ENCODE measurements at regions not wholly inside any gene's neighbourhood (a gene's known extent, or its start where the extent isn't known, plus 50 kb on each side); places are given as distances from the start of the nearest gene placed in this dataset.

- no peaks in the 10 kb centered on the region for H3K4me1 ChIP-seq (ENCODE audit: control insufficient read depth, insufficient read depth, low read length)
- no peak overlapping the region for H3K4me3 ChIP-seq (ENCODE audit: low read depth, low read length)
- no peaks in the 10 kb centered on the region for H3K36me3 ChIP-seq (ENCODE audit: control insufficient read depth, insufficient read depth, low read length)
- H3K27ac ChIP-seq (ENCODE audit: low read depth, low read length) = no peak overlapping the region
- H3K9me3 ChIP-seq (ENCODE audit: control insufficient read depth, insufficient read depth, low read length) = no peaks in the 10 kb centered on the region
- DNase-seq (ENCODE audit: low read depth in 4 of 6, low spot score in 6 of 6) = no peak
- no CpG with 5 or more reads among the region's 3 CpGs for WGBS (ENCODE audit: insufficient coverage)
- no peaks in the 10 kb centered on the region for H3K27me3 ChIP-seq (ENCODE audit: control insufficient read depth, insufficient read depth, low read length)
Observed at GRCh38 chr7:85328456-85328998, 141.7 kb upstream of the SEMA3D start.

- DNase-seq (ENCODE audit: low read depth in 4 of 6, low spot score in 6 of 6) = no peak
- Histone ChIP-seq H3K27me3 (ENCODE audit: control insufficient read depth, insufficient read depth, low read length) (no peaks in the 10 kb centered on the region), H3K4me1 (ENCODE audit: control insufficient read depth, insufficient read depth, low read length) (no peaks in the 10 kb centered on the region), H3K36me3 (ENCODE audit: control insufficient read depth, insufficient read depth, low read length) (no peaks in the 10 kb centered on the region), H3K27ac (ENCODE audit: low read depth, low read length) (no peak overlapping the region), H3K9me3 (ENCODE audit: control insufficient read depth, insufficient read depth, low read length) (no peaks in the 10 kb centered on the region), H3K4me3 (ENCODE audit: low read depth, low read length) (no peak overlapping the region)
- no CpG with 5 or more reads among the region's 4 CpGs for WGBS (ENCODE audit: insufficient coverage)
Observed at GRCh38 chr7:85324145-85324799, 137.4 kb upstream of the SEMA3D start.

- no peak for DNase-seq (ENCODE audit: low read depth in 4 of 6, low spot score in 6 of 6)
- H3K27ac ChIP-seq (ENCODE audit: low read depth, low read length) = no peak overlapping the region
- no peaks in the 10 kb centered on the region for H3K9me3 ChIP-seq (ENCODE audit: control insufficient read depth, insufficient read depth, low read length)
- 92% methylated on average over 1 of the region's 4 CpGs for WGBS (ENCODE audit: insufficient coverage)
- no peaks in the 10 kb centered on the region for H3K36me3 ChIP-seq (ENCODE audit: control insufficient read depth, insufficient read depth, low read length)
- no peaks in the 10 kb centered on the region for H3K27me3 ChIP-seq (ENCODE audit: control insufficient read depth, insufficient read depth, low read length)
- H3K4me3 ChIP-seq (ENCODE audit: low read depth, low read length) = no peak overlapping the region
- no peaks in the 10 kb centered on the region for H3K4me1 ChIP-seq (ENCODE audit: control insufficient read depth, insufficient read depth, low read length)
Observed at GRCh38 chr7:85322252-85322651, 135.4 kb upstream of the SEMA3D start.

GRCh38 chr7:85320699-85321476, 134.0 kb upstream of the SEMA3D start:
- H3K36me3 ChIP-seq (ENCODE audit: control insufficient read depth, insufficient read depth, low read length) = no peaks in the 10 kb centered on the region
- no peak for DNase-seq (ENCODE audit: low read depth in 4 of 6, low spot score in 6 of 6)
- no peaks in the 10 kb centered on the region for H3K4me1 ChIP-seq (ENCODE audit: control insufficient read depth, insufficient read depth, low read length)
- WGBS (ENCODE audit: insufficient coverage) = no CpG with 5 or more reads among the region's 3 CpGs
- H3K4me3 ChIP-seq (ENCODE audit: low read depth, low read length) = no peak overlapping the region
- no peaks in the 10 kb centered on the region for H3K27me3 ChIP-seq (ENCODE audit: control insufficient read depth, insufficient read depth, low read length)
- H3K27ac ChIP-seq (ENCODE audit: low read depth, low read length) = no peak overlapping the region
- no peaks in the 10 kb centered on the region for H3K9me3 ChIP-seq (ENCODE audit: control insufficient read depth, insufficient read depth, low read length)

GRCh38 chr7:85316489-85316888, 129.6 kb upstream of the SEMA3D start:
- Histone ChIP-seq H3K4me1 (ENCODE audit: control insufficient read depth, insufficient read depth, low read length) (no peaks in the 10 kb centered on the region), H3K36me3 (ENCODE audit: control insufficient read depth, insufficient read depth, low read length) (no peaks in the 10 kb centered on the region), H3K9me3 (ENCODE audit: control insufficient read depth, insufficient read depth, low read length) (no peaks in the 10 kb centered on the region), H3K27ac (ENCODE audit: low read depth, low read length) (no peak overlapping the region), H3K4me3 (ENCODE audit: low read depth, low read length) (no peak overlapping the region), H3K27me3 (ENCODE audit: control insufficient read depth, insufficient read depth, low read length) (no peaks in the 10 kb centered on the region)
- no CpG with 5 or more reads among the region's 2 CpGs for WGBS (ENCODE audit: insufficient coverage)
- DNase-seq (ENCODE audit: low read depth in 4 of 6, low spot score in 6 of 6) = no peak

GRCh38 chr7:85310301-85310700, 123.4 kb upstream of the SEMA3D start:
- Histone ChIP-seq H3K27me3 (ENCODE audit: control insufficient read depth, insufficient read depth, low read length) (no peaks in the 10 kb centered on the region), H3K4me3 (ENCODE audit: low read depth, low read length) (no peak overlapping the region), H3K27ac (ENCODE audit: low read depth, low read length) (no peak overlapping the region), H3K4me1 (ENCODE audit: control insufficient read depth, insufficient read depth, low read length) (no peaks in the 10 kb centered on the region), H3K36me3 (ENCODE audit: control insufficient read depth, insufficient read depth, low read length) (no peaks in the 10 kb centered on the region), H3K9me3 (ENCODE audit: control insufficient read depth, insufficient read depth, low read length) (no peaks in the 10 kb centered on the region)
- DNase-seq (ENCODE audit: low read depth in 4 of 6, low spot score in 6 of 6) = no peak
- no CpG with 5 or more reads among the region's 1 CpG for WGBS (ENCODE audit: insufficient coverage)

GRCh38 chr7:85306115-85306514, 119.3 kb upstream of the SEMA3D start:
- no peaks in the 10 kb centered on the region for H3K36me3 ChIP-seq (ENCODE audit: control insufficient read depth, insufficient read depth, low read length)
- H3K4me3 ChIP-seq (ENCODE audit: low read depth, low read length) = no peak overlapping the region
- no peaks in the 10 kb centered on the region for H3K9me3 ChIP-seq (ENCODE audit: control insufficient read depth, insufficient read depth, low read length)
- H3K4me1 ChIP-seq (ENCODE audit: control insufficient read depth, insufficient read depth, low read length) = no peaks in the 10 kb centered on the region
- WGBS (ENCODE audit: insufficient coverage) = no CpG with 5 or more reads among the region's 2 CpGs
- no peaks in the 10 kb centered on the region for H3K27me3 ChIP-seq (ENCODE audit: control insufficient read depth, insufficient read depth, low read length)
- no peak overlapping the region for H3K27ac ChIP-seq (ENCODE audit: low read depth, low read length)
- no peak for DNase-seq (ENCODE audit: low read depth in 4 of 6, low spot score in 6 of 6)

- Histone ChIP-seq H3K36me3 (ENCODE audit: control insufficient read depth, insufficient read depth, low read length) (no peaks in the 10 kb centered on the region), H3K4me1 (ENCODE audit: control insufficient read depth, insufficient read depth, low read length) (no peaks in the 10 kb centered on the region), H3K27me3 (ENCODE audit: control insufficient read depth, insufficient read depth, low read length) (no peaks in the 10 kb centered on the region), H3K4me3 (ENCODE audit: low read depth, low read length) (no peak overlapping the region), H3K27ac (ENCODE audit: low read depth, low read length) (no peak overlapping the region), H3K9me3 (ENCODE audit: control insufficient read depth, insufficient read depth, low read length) (no peaks in the 10 kb centered on the region)
- DNase-seq (ENCODE audit: low read depth in 4 of 6, low spot score in 6 of 6) = no peak
- WGBS (ENCODE audit: insufficient coverage) = no CpG with 5 or more reads among the region's 3 CpGs
Observed at GRCh38 chr7:85294176-85294575, 107.3 kb upstream of the SEMA3D start.

GRCh38 chr7:85292908-85293576, 106.2 kb upstream of the SEMA3D start:
- no peak overlapping the region for H3K4me3 ChIP-seq (ENCODE audit: low read depth, low read length)
- no peaks in the 10 kb centered on the region for H3K9me3 ChIP-seq (ENCODE audit: control insufficient read depth, insufficient read depth, low read length)
- H3K27ac ChIP-seq (ENCODE audit: low read depth, low read length) = no peak overlapping the region
- H3K4me1 ChIP-seq (ENCODE audit: control insufficient read depth, insufficient read depth, low read length) = no peaks in the 10 kb centered on the region
- H3K36me3 ChIP-seq (ENCODE audit: control insufficient read depth, insufficient read depth, low read length) = no peaks in the 10 kb centered on the region
- DNase-seq (ENCODE audit: low read depth in 4 of 6, low spot score in 6 of 6) = no peak
- H3K27me3 ChIP-seq (ENCODE audit: control insufficient read depth, insufficient read depth, low read length) = no peaks in the 10 kb centered on the region

Measured in spinal cord (tissue), 9 donors.